ENCODE measurements at regions not wholly inside any gene's neighbourhood (a gene's known extent, or its start where the extent isn't known, plus 50 kb on each side); places are given as distances from the start of the nearest gene placed in this dataset.
"Not testable (repeated sequence)": the region's sequence is repeated elsewhere in the genome, so short reads cannot be mapped to it uniquely, and the experiment has no call there.

DNA sequence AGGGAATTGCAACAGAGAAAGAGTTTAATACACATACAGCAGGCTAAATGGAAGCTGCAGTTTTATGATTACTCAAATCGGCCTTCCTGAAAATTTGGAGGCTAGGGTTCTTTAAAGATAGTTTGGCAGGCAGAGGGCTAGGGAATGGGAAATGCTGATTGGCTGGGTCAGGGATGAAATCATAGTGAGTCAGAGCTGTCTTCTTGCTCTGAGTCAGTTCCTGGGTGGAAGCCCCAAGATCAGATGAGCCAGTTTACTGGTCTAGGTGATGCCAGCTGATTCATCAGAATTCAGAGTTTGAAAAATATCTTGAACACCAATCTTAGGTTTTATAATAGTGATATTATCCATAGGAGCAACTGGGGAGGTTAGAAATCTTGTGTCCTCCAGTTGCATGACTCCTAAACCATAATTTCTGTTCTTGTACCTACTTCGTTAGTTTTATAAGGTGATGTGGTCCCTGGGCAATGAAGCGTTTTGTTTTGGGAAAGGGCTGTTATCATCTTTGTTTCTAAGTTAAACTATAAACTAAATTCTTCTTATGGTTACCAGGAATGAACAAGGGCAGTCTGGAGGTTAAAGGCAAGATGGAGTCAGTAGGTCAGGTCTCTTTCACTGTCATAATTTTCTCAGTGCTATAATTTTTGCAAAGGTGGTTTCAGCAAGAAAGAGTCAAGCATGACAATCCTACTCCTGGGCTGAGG lies 257.8 kb upstream of the CCDC196 start:
- DNase-seq = no peak

DNA sequence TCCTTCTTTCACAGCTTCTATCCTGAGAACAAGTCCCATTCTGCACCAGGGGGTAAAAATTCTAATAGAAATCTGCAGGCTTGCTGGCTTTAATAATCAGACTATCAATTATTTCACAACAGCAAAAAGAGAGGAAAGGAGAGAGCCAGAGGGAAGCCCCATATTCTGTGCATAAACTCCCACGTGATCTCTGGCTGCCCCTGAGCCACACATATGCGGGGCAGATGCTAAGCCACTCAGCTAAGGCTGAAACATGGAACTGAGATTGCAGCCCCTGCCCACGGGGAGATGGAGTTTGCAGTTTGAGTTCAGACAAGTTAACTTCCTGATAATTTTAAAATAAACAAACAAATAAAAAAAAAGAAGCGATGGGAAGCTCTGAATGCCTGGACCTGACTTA lies 254.4 kb upstream of the CCDC196 start:
- no peak for DNase-seq

DNA sequence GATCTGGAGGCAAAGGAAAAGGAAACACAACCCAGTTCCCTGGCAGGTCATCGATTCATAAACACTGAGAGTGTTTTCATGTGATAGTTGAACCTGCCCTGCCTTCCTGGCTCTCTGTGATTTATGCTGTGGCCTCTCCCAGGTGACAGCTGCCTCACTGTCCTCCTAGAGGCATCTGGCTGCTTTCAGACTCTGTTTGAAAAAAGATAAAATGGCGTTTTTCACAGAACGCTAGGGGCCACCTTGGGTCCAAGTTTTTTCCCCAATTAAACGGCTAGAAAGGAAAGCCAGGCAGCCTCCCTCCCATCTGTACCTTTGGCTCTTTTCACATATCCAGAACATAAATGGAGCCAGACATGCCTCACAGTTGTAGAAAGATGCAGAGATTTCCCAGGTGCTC lies 252.6 kb upstream of the CCDC196 start:
- DNase-seq = no peak

DNA sequence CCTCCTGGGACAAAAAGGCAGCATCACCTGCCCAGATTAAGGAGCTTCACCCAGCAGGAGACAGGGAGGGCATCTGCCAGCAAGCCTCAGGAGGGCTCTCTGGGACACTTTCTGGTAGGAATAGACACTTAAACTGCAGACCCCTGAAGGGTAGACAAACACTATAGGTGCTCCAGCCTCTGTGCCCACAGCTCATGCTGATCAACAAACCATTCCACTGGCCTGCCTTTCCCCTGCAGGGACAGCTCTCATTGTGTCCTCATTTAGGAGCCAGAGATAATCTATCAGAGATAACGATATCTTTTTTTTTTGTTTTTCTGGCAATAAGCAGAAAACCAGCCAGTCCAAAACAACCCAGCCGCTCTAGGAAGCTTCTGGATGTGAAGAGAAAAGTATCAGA lies 251.8 kb upstream of the CCDC196 start:
- DNase-seq = no peak

DNA sequence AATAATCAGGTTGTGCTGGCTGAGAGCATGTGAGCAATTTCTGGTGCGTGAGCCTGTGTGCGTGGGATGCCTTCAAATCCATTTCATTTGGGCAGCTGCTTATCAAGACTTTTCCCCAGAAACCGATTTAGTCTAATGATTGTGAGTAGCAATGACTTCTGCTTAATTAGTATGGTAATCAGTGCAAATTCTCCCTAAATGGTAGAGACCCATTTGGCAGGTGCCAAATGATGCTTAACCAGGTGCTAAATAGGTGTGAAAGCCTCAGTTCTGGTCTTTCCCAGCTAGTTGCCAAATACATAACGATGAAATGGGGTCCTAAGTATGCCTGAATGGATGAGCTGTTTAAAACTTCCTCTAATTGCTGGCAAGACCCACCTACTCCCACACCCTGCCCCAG lies 248.4 kb upstream of the CCDC196 start:
- no peak for DNase-seq

DNA sequence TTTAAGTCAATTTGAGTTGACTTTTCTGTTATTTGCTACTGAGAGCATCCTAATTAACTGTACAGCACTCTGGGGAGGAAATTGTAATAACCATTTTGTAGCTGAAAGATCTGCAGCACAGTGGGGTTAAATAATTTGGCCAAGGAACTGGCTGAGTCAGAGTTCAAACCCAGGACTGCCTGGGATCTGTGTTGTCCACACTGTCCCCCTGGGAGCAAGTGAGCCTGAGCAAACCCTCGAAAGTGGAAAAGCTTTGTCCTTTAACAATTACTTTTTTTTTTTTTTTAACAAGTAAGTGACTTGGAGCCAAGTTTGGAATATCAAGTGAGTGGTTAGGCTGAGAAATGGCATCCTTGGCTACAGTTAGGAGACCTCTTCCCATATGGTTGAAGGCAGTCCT lies 247.2 kb upstream of the CCDC196 start:
- DNase-seq = no peak

DNA sequence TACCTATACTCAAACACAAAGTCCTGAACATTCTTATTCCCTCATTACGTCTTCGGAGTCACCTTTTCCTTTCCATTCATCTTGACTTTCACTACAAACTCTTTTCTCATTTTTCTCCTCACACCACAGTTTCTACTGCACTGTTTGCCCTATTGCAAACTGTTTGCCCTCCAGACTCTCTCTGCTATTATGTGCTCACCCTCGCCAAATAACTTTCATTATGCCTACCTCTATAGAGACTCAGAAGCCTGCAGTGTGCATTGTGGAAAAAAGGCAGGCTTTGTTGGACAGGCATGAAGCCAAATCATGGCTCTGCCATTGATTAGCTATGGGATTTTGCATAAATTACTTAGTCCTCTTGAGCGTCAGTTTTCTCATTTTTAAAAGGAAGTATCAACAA lies 246.6 kb upstream of the CCDC196 start:
- no peak for DNase-seq

DNA sequence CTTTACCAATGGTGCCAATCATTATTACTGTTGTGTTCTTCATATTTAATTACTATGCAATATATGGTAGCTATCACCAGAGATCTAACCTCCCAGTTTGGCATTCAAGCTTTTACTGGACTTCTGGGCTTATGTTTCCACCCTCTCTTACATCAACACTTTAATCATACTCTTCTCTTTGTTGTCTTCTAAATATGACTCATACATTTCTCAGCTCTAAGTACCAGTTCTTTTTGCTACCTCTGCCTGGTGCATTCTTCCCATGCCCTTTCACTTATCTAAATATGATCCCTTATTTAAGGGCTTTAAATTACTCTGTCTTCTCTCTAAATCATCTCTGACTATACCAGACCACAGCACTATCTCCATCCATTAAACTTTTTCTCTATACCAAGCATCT lies 246.1 kb upstream of the CCDC196 start:
- no peak for DNase-seq

DNA sequence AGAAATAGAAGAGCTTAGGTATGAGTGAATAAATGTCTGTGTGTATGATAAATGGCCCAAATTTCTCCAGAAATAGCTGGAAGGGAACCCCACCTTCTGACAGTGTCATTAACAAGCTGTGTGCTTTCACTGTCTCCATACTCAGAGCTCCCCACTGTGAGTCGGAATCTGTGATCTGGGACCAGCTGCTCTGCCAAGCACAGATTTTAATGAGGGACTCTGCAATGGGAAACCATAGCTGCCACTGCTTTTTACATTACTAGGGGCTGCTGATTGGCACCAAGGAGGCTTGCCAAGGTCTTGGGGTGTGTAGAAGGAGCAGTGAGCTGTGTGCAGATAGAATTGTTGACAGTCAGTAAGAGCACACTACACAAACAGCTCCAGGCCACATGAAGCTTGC lies 244.2 kb upstream of the CCDC196 start:
- no peak for DNase-seq

DNA sequence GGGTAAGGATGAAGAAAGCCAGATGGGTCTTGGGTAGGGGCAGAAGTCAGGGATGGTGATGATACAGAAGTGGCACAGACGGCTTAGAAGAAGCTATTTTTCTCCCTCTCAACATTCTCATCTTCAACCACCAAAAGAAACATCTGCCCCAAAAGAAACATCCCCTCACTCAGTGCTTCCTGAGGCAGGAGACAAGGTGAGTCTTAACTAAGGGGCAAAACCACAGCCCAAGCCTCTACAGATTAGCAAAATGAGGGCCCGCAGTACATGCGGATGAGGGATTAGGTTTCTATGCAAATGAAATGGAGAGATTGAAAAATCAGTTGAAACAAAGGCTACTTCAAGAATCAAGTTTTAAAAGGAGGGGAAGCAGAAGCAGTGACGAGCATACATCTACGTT lies 241.3 kb upstream of the CCDC196 start:
- DNase-seq = no peak

DNA sequence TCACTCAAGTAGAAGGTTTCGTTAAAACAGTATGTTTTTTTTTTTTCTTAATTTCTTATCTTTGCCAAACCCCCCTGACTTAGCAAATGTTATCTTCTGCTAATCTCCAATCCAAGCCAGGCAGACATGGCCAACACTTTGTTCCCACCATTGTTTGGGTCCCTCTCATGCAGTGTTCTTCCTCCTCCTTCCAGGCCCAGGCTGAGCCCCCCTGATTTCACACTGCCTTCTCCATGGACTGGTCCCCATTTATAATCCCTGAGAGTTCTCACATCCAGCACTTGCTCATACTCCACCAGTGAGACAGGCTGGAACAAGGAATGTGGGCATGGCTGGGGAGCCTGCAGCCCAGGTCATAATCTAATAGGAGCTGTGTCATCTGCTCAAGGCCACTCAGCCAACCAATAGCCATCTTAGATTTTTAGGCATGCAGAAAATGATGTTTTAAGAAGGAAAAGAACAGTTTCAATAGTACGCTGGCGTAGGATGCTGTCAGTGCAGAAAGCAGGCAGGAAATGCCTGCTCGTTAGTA lies 238.4 kb upstream of the CCDC196 start:
- no peak for DNase-seq

DNA sequence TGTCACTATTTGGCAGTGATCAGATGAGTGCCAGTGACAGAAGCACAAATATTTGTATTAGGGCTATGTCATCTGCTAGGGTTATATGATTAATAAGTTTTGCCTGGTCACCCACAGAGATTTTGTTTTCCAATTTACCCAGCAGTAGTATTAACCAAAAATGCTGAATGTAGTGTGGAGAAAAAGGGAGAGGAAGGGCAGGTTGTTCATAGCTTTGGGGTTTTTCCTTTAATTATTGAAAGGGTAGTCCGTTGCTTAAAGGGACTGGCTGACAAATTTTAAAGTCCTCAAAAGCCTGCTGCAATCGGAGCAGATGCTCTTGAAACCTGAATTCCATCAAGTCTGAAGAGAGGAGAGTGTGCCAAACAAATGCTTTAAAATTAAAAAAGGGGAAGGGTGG lies 237.9 kb upstream of the CCDC196 start:
- DNase-seq = no peak

DNA sequence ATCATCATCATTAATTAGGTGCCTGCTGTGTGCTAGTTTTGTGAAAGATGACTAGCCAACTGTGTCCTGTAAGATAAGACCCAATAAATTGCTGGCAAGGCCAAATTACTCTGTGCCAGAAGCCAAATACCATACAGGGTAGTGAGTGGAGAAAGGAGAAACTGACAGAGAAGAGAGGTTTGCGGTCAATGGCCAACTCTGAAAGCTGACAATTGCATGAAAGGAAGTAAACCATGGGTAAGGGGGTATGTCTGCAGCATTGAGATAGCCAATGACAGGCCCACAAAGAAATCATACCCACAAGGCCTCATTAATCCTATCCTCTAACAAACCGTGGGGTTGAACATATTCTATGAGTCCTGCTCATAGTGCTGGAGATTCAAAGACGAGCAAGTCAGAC lies 236.6 kb upstream of the CCDC196 start:
- DNase-seq = no peak

DNA sequence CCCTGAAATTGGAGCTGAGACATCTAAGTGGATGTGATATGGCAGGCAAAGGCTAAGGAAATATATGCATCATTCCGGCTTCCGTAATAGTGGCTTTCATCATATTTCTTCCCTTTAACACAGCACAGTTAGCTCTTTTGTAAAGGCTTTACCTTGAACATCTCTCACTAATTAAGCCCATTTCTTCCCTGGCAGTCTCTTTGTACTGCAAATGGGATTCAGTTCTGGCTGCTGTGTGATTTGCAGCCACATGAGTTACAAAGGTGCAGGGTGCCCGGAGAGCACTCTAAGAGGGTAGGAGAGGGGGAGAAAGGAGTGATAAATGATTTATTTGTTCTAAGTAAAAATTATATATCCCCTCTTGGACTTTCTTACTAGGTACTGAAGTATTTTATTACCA lies 232.1 kb upstream of the CCDC196 start:
- no peak for DNase-seq

DNA sequence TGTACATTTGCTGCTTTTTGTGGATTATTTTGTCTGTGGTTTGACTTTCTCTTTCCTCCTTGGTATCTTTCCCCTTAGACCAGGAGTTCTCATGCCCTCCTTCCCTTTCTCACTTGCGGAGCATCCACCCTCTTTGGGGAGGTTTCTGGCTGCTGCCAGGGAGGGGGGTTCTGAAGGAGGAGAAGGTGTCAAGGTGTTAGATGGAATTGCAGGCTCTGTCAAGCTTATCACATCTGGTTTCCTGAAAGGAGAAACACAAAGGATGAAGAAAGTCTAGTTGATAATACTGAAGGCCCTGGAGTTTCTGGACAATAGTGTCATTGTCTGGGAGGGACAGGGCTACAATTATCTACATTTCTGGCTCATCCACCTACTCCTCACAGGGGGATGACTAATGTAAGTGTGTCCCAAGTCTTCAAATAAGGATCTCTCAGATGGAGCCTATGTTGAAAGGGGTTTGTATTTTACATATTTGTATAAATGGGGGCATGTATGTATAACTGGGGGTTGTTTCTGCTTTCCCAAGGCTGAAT lies 217.3 kb upstream of the CCDC196 start:
- DNase-seq = no peak

DNA sequence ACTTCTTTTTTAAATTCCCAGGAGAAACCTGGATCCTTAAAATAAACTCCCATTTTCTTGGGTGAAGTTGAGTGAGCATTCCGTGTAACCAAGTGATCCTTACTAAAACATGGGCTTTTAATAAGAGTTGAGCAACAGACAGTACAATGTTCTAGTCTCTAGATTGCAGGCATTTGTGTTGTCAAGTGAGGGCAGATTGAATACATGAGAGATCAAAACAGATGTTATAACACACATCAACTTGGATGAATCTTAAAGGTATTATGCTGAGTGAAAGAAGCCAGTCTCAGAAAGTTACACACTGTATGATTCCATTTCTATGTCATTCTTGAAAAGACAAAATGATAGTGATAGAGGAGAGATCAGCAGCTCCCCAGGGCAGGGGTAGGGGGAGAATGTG lies 213.9 kb upstream of the CCDC196 start:
- DNase-seq = no peak

DNA sequence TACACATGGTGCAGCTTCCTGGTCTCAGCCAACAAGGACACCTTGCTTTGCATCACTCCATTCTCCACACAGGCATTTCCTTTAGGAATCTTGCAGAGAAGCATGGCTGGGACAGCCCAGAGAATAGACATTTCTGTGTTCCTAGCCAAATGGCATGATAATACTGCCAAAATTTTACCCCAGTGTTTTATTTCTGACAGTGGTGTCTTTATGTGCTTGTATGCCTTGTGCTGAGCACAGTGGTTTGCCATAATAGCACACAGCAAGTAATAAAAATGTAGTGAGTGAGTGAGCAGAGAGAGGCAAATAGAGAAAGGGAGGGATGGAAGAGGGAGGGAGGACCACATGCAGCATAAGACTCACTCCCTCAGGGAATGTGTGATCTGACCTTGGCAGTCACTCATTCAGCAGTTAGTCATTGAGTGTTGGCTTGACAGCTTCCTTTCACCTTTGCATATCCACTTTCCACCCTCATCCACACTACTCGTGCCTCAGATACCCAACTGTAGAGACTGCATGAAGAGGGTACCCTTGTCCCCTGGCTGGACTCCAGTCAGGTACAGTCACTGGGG lies 212.8 kb upstream of the CCDC196 start:
- no peak for DNase-seq

DNA sequence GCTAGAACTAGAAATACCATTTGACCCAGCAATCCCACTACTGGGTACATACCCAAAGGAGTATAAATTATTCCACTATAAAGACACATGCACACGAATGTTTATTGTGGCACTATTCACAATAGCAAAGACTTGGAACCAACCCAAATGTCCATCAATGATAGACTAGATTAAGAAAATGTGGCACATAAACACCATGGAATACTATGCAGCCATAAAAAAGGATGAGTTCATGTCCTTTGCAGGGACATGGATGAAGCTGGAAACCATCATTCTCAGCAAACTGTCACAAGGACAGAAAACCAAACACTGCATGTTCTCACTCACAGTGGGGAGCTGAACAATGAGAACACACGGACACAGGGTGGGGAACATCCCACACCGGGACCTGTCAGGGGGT lies 207.8 kb upstream of the CCDC196 start:
- DNase-seq = not testable (repeated sequence)

DNA sequence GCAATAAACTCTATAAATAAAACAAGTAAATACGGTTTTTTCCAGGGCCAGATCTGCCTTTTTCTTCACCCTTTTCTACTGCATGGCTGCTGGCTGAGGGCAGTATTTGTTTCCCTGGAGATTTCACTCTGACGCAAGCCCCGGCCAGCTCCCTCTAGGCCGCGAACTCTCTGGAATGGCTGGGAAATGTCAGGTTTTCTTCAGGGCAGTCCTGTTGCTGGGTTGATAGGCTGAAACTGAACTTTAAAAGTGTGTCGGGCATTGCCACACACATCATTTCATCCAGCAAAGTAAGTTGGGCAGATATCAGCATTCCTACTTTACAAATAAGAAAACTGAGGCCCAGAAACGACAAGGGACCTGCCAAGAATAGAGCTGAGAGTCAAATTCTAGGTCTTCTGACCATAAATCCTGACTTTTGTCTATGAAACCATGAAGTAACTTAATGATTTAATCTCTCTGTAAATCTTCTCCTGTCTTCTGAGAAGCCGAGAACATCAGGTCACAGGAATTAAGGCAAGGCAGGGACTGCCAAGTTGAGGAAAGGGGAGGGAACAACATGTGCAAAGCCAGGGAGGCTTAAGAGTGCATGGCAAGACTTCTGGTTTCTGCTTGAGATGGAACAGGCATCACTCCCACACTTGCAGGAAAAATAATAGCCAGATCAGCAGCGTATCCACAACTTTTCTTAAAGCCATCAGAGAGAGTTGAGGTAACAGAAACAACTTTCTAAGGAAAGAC lies 205.0 kb upstream of the CCDC196 start:
- DNase-seq = no peak

DNA sequence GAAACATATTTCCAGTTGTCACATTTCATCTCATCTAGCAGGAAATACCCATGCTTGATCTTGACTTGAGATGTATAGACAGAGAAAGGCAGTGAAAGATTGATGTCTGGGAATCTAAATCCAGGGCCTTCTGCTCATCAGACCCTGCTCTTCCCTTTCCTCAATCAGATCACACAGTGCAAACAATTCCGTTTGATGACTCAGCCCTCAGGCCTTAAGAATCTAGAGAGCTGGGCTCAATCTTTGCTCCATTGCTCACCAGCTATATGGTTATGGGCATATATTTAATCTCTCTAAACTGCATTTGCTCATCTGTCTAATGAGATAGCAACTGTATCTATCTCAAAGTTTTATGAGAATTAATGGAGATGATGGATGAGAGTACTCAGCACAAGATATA lies 201.8 kb upstream of the CCDC196 start:
- DNase-seq = no peak

DNA sequence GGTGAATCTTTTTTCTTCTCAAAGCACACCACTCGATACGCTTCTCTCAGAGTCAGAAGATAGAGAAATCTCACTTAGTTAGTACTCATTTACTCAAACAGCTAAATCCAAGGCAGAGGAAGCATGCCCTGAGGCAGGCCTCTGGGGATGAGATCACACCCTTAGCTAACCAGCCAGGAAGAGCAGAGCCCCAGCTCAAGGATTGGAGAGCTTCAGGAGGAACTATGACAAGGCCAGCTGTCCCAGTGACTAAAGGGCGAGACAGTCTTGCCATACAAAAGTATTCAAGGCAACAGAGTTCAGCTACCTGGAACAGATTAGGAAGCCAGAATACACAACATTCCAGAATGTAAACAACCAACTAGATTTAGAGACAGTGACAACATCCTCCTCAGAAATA lies 197.7 kb upstream of the CCDC196 start:
- no peak for DNase-seq

DNA sequence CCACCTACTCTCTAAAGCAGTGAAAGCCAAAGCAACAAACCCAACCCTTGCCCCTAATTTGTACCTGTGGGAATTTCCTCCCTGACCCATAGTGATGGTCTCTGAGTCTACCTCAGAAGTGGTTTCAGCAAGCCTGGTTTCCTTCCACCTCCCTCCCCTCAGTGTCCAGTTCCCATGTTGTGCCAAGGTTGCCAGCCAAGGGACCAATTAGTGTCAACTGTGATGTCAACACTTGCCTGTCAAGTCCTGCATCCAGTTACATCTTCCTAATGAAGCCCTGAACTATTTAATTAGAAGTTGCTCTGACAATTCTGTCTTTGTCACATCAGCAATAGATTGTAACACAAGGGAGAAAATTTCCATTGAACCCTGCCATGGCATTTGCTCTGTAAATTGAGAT lies 194.4 kb upstream of the CCDC196 start:
- DNase-seq = no peak

DNA sequence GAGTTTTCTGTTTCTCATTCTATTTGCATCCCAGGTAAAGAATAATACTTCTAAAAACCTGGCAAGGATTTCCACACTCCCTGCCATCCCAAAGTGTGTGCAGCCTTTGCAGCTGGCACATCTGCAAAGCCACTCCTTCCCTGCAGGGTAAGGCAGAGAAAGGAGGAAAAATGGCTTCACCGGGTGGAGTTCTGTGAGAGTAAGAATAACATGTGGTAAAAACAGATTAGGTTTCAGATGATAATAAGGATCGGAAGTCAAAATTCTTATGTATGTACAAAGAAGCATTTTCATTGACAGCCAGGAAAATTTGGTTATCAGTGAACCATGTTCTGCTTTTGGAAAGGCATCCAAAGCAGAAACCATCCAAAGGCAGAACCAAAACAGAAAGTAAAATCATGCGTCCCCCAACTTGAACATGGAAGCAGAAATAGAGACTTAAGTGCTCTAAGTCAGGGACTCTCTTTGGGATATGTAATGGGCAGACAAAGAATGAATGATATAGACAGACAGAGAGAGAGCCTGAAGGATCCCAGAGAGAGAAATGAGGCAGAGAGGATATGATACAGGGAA lies 192.6 kb upstream of the CCDC196 start:
- DNase-seq = no peak

DNA sequence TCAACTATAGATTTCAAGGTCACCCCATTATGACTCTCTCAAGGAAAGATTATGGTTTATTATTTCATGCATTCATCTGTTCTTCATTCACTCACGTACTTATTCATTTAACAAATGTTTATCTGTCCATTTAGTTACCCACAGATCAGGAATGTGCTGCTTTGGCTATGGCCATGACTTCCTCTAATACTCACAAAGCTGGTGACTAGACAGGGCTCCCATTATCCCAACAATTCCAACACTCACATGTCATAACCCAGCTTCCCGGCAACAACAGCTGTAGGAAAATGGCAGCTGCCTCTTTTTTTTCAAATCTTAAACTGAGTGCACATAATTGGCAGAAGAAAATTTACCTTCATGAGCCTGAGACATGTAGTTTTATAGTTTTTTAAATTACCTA lies 190.8 kb upstream of the CCDC196 start:
- DNase-seq = no peak
